Vagina (tissue), 2 donors: ENCODE measurements at regions not wholly inside any gene's neighbourhood (a gene's known extent, or its start where the extent isn't known, plus 50 kb on each side); places are given as distances from the start of the nearest gene placed in this dataset.

Experiments
- POLR2A ChIP-seq, 2 donors: fragments of 450-650 bp; IDR thresholded peaks; one replicate each; pipeline ENCODE4 v1.6.1; 2017; ENCODE audit warnings: antibody characterized with exemption in 2 of 2, mild to moderate bottlenecking in 2 of 2, moderate library complexity in 2 of 2
- POLR2AphosphoS5 ChIP-seq, 2 donors: sonication (generic); formaldehyde crosslinking; IDR thresholded peaks; one replicate each; pipeline ENCODE4 v1.9.0; 2017; ENCODE audit warnings: antibody characterized with exemption in 2 of 2, mild to moderate bottlenecking in 2 of 2, low read depth in 1 of 2; ENCODE audit not compliant: insufficient read depth in 1 of 2
- TF ChIP-seq, protein P1 (sequence below), 3 experiments: fragments of 450-650 bp in 2 of 3; fragments of 200-600 bp in 1 of 3; sonication (generic) in 1 of 3; IDR thresholded peaks; one replicate each; pipeline ENCODE4 v1.5.1; 2017 to 2019; ENCODE audit warnings: antibody characterized with exemption in 3 of 3, mild to moderate bottlenecking in 2 of 3, moderate library complexity in 2 of 3

DNA sequence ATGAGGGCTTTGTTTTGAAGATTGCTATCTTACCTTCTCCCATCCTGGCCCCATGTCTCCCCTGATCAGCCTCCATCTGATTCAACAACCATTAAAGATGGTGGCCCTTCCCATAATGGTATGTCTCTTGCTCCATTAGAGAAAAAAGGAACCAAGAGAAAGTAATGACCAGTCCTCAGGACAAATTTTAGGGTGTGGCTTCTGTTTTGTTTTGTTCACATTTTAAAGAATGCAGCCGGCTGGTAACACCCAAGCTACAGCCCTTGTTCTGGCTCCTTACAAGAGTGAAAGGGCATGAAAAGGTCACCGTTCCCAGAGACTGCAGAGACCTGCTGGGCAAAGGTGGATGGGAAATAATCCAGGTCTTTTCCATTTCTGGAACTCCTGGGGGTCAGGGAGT is 287.9 kb upstream of the NEBL start:
- TF ChIP-seq, protein P1, sequence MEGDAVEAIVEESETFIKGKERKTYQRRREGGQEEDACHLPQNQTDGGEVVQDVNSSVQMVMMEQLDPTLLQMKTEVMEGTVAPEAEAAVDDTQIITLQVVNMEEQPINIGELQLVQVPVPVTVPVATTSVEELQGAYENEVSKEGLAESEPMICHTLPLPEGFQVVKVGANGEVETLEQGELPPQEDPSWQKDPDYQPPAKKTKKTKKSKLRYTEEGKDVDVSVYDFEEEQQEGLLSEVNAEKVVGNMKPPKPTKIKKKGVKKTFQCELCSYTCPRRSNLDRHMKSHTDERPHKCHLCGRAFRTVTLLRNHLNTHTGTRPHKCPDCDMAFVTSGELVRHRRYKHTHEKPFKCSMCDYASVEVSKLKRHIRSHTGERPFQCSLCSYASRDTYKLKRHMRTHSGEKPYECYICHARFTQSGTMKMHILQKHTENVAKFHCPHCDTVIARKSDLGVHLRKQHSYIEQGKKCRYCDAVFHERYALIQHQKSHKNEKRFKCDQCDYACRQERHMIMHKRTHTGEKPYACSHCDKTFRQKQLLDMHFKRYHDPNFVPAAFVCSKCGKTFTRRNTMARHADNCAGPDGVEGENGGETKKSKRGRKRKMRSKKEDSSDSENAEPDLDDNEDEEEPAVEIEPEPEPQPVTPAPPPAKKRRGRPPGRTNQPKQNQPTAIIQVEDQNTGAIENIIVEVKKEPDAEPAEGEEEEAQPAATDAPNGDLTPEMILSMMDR (IDR thresholded peaks at IDR 0.05), result no peak
- TF ChIP-seq POLR2A (IDR thresholded peaks at IDR 0.05), result no peak
- TF ChIP-seq POLR2AphosphoS5 (IDR thresholded peaks at IDR 0.05; ENCODE audit: insufficient read depth in 1 of 2, low read depth in 1 of 2), result no peak
